Activated CD4-positive, alpha-beta T cell treated with anti-CD3 and anti-CD28 coated beads, Interleukin-2, amount 10 ng/mL, durations not matched to agents 7 days and 5 days (primary cell): ENCODE measurements at regions not wholly inside any gene's neighbourhood (a gene's known extent, or its start where the extent isn't known, plus 50 kb on each side); places are given as distances from the start of the nearest gene placed in this dataset.

Experiments
- CTCF ChIA-PET: fragments of 350-600 bp; sonication (Branson Sonifier 250); formaldehyde crosslinking; loops from one replicate; lab custom pipeline; 2021; ENCODE audit warnings: antibody characterized with exemption; lab: Charles Lee
- POLR2A ChIA-PET: fragments of 350-600 bp; sonication (Branson Sonifier 250); formaldehyde crosslinking; loops from one replicate; lab custom pipeline; 2021; ENCODE audit warnings: antibody characterized with exemption; lab: Charles Lee
- DNase-seq: peaks from one replicate; pipeline ENCODE4 v3.0.0-alpha.2; 2020
- H3K27ac Mint-ChIP-seq: one replicate; pipeline ENCODE4 v1.8.0; 2021; ENCODE audit warnings: mild to moderate bottlenecking, moderate library complexity, mixed read lengths
- H3K27me3 Mint-ChIP-seq: one replicate; pipeline ENCODE4 v1.8.0; 2021; ENCODE audit warnings: mixed read lengths
- H3K36me3 Mint-ChIP-seq: one replicate; pipeline ENCODE4 v1.8.0; 2021; ENCODE audit warnings: low read depth, mixed read lengths
- H3K4me1 Mint-ChIP-seq: one replicate; pipeline ENCODE4 v1.8.0; 2021; ENCODE audit warnings: mixed read lengths
- H3K4me3 Mint-ChIP-seq: one replicate; pipeline ENCODE4 v1.8.0; 2021; ENCODE audit warnings: mild to moderate bottlenecking, moderate library complexity, mixed read lengths
- H3K9me3 Mint-ChIP-seq: one replicate; pipeline ENCODE4 v1.8.0; 2021; ENCODE audit warnings: mixed read lengths

DNA sequence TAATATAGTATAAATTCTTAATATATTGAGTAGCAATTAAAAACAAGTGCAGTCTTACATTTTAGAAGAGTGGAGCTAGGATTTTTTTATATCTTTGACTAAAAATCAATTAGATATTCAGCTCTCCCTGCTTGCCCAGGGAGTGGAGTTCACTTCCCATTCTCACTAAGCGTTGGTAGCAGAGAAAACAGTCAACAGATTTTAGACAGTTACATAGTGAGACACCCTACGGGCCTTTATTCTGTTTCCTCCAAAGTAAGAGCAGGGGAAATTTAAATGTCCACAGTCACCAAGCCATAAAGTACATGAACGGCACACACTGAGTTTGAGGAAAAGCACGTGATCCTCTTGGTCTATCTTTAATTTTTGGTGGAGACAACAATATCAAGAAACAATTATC is 131.6 kb upstream of the PLEKHG7 start:
- Mint-ChIP-seq H3K4me3 (no peak overlapping the region), H3K36me3 (peaks cover 15% of the 10 kb centered on the region), H3K4me1 (peaks cover 12% of the 10 kb centered on the region), H3K9me3 (peaks cover 4% of the 10 kb centered on the region), H3K27ac (no peak overlapping the region), H3K27me3 (no peaks in the 10 kb centered on the region)
- DNase-seq, result no peak
- POLR2A ChIA-PET, result no interaction called here
- CTCF ChIA-PET, result interaction anchor here (1.3 to 3.4 kb wide), 3 partner anchors 45 to 164 kb away, joined by 3 to 15 read pairs (median 4); no protein-coding TSS in a partner anchor

- H3K36me3 Mint-ChIP-seq, result peaks cover 21% of the 10 kb centered on the region
- DNase-seq, result peak; percentile 68
- no peak overlapping the region for H3K27ac Mint-ChIP-seq
- ChIA-PET CTCF (interaction anchor here (0.6 to 3.4 kb wide), 14 partner anchors 9 to 1188 kb away, joined by 3 to 15 read pairs (median 4); no protein-coding TSS in a partner anchor), POLR2A (interaction anchor here (1.9 kb wide), 1 partner anchor 424 kb away, joined by 4 read pairs; the partner anchor contains the start of gene BTG1)
- no peak overlapping the region for H3K4me3 Mint-ChIP-seq
- H3K27me3 Mint-ChIP-seq, result no peaks in the 10 kb centered on the region
- peaks cover 13% of the 10 kb centered on the region for H3K4me1 Mint-ChIP-seq
- peaks cover 9% of the 10 kb centered on the region for H3K9me3 Mint-ChIP-seq
Measured at GRCh38 chr12:92570056-92570753, 132.6 kb upstream of the PLEKHG7 start.

GRCh38 chr12:92568691-92569090 is 134.1 kb upstream of the PLEKHG7 start:
- Mint-ChIP-seq H3K4me1 (peaks cover 13% of the 10 kb centered on the region), H3K27ac (no peak overlapping the region), H3K9me3 (peaks cover 12% of the 10 kb centered on the region), H3K4me3 (no peak overlapping the region), H3K27me3 (no peaks in the 10 kb centered on the region), H3K36me3 (peaks cover 21% of the 10 kb centered on the region)
- ChIA-PET CTCF (interaction anchor here (1.1 to 2.3 kb wide), 3 partner anchors 12 to 24 kb away, joined by 3 to 8 read pairs (median 4); no protein-coding TSS in a partner anchor), POLR2A (no interaction called here)
- no peak for DNase-seq

DNA sequence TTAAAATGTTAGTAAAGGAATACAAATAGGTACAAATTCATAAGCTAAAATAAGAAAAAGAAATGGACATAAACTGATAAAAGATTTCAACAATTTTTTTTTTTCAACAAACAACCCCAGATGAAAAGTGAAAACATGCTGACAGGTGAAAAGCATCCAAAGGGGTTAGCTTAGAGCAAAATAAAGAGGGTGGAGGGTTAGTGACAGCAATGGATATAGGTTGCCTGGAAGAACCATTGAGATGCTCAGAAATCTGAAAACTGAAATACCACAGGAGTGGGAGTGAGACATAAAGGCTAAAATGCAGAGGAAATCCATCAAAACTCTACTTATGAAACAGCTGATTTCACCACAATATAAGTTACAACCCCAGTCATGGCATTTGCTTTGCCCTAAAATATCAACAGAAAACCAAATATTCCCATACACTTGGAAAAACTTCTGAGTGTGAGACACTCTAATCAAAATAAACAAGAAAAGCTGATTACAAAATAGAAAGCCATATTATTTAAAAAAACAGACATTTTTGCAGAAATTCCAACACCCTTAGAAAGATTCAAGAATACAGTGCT is 136.3 kb upstream of the PLEKHG7 start:
- Mint-ChIP-seq H3K27ac (peak overlapping the region; percentile 16), H3K4me3 (no peak overlapping the region), H3K4me1 (peaks cover 13% of the 10 kb centered on the region), H3K36me3 (peaks cover 24% of the 10 kb centered on the region), H3K27me3 (no peaks in the 10 kb centered on the region), H3K9me3 (peaks cover 15% of the 10 kb centered on the region)
- DNase-seq, result no peak
- ChIA-PET POLR2A (no interaction called here), CTCF (interaction anchor here (0.7 to 1.7 kb wide), 2 partner anchors 19 to 64 kb away, joined by 5 to 7 read pairs; no protein-coding TSS in a partner anchor)

GRCh38 chr12:92563819-92564218 is 139.0 kb upstream of the PLEKHG7 start:
- Mint-ChIP-seq H3K36me3 (peaks cover 27% of the 10 kb centered on the region), H3K4me3 (no peak overlapping the region), H3K27me3 (no peaks in the 10 kb centered on the region), H3K4me1 (peaks cover 13% of the 10 kb centered on the region), H3K27ac (no peak overlapping the region), H3K9me3 (peaks cover 29% of the 10 kb centered on the region)
- ChIA-PET POLR2A (interaction anchor here (0.6 kb wide), 1 partner anchor 61 kb away, joined by 3 read pairs; no protein-coding TSS in a partner anchor), CTCF (interaction anchor here (0.6 to 1.7 kb wide), 3 partner anchors 11 to 1560 kb away, joined by 3 to 4 read pairs (median 4); no protein-coding TSS in a partner anchor)
- DNase-seq, result no peak

DNA sequence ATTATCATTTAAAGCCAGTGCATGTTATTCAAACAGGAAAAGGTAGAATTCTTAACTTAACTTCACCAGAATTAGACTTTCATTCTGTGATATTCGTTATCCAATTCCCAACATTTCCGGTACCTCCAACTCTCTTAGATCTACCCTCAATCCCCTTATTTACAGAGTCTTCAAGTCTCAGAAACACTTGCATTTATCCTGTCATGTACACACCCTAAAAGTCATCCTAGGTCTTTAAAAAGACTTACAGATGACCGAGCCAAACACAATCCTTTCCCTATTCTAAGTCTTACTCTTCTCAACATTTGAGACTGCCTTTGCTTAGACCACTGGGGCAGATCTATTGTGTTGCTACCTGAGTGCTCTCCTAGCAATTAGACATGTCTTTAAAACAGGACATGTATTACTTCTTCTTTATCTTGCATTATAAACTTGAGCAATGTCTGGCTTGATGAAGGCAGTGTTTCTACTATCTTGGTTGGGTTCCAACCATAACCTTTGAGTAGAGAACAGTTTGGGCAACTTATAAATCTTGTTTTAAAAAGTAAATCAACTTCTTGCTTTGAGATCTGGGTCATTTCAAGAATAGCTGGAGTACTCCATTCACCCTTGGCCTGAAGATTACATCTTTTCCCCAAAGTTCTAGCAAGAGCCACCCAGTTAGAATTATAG is 140.6 kb upstream of the PLEKHG7 start:
- peaks cover 29% of the 10 kb centered on the region for H3K9me3 Mint-ChIP-seq
- H3K27me3 Mint-ChIP-seq, result no peaks in the 10 kb centered on the region
- peaks cover 16% of the 10 kb centered on the region for H3K4me1 Mint-ChIP-seq
- DNase-seq, result no peak
- no peak overlapping the region for H3K4me3 Mint-ChIP-seq
- ChIA-PET CTCF (interaction anchor here (0.5 to 1.7 kb wide), 3 partner anchors 57 to 1038 kb away, joined by 3 to 4 read pairs (median 4); no protein-coding TSS in a partner anchor), POLR2A (interaction anchor here (0.5 kb wide), 1 partner anchor 60 kb away, joined by 4 read pairs; no protein-coding TSS in a partner anchor)
- peaks cover 22% of the 10 kb centered on the region for H3K36me3 Mint-ChIP-seq
- H3K27ac Mint-ChIP-seq, result no peak overlapping the region

DNA sequence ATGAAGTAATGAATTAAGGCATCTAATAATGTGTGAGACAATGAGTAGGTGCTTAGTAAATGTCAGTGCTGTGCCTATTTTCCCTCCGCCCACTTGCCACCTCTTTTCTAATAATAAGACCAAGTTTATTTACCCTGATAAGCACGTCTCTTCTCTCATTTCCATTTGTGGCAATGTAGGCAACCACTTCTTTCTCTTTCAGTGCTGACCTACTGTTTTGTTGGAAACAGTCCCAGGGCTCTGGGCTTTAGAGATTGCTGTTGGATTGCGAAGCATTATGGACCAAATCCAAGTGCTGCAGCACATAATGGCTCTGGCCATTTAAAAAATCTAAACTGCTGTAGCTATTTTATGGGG is 141.3 kb upstream of the PLEKHG7 start:
- H3K27ac Mint-ChIP-seq, result no peak overlapping the region
- peaks cover 31% of the 10 kb centered on the region for H3K9me3 Mint-ChIP-seq
- ChIA-PET POLR2A (interaction anchor here (0.6 kb wide), 1 partner anchor 60 kb away, joined by 3 read pairs; no protein-coding TSS in a partner anchor), CTCF (interaction anchor here (0.5 to 1.5 kb wide), 3 partner anchors 9 to 1039 kb away, joined by 3 to 4 read pairs (median 3); no protein-coding TSS in a partner anchor)
- no peak overlapping the region for H3K4me3 Mint-ChIP-seq
- no peak for DNase-seq
- peaks cover 20% of the 10 kb centered on the region for H3K4me1 Mint-ChIP-seq
- H3K27me3 Mint-ChIP-seq, result no peaks in the 10 kb centered on the region
- H3K36me3 Mint-ChIP-seq, result peaks cover 21% of the 10 kb centered on the region

DNA sequence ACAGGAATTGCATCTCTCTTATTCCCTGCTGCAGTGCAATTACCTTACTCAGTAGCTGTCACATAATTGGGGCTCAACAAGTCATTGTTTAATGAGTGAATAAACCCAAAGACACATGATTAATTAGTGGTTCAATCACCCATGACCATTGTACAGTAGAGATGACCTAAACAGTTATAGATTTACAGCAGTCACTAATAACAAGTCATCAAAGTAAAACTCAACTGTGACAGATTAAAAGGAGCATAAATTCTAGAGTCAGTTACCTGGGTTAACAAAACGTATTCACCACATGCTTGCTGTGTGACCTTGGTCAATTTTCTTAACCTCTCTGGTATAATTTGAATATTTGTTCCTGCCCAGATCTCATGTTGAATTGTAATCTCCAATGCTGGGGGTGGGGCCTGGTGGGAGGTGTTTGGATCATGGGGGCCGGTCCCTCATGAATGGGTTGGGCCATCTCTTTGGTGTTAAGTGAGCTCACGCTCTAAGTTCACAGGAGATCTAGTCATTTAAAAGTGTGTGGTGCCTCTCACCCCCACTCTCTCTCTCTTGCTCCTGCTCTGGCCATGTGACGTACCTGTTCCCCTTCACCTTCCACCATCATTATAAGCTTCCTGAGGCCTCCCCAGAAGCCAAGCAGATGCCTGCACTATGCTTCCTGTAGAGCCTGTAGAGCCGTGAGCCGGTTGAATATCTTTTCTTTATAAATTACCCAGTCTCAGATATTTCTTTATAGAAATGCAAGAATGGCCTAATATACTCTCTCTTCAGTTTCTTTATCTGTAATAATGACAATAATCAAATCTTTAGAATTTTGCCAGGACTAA is 141.9 kb upstream of the PLEKHG7 start:
- H3K9me3 Mint-ChIP-seq, result peaks cover 31% of the 10 kb centered on the region
- DNase-seq, result no peak
- ChIA-PET CTCF (interaction anchor here (0.9 to 1.5 kb wide), 2 partner anchors 9 to 44 kb away, joined by 3 read pairs; no protein-coding TSS in a partner anchor), POLR2A (interaction anchor here (0.6 kb wide), 1 partner anchor 59 kb away, joined by 3 read pairs; no protein-coding TSS in a partner anchor)
- H3K4me1 Mint-ChIP-seq, result peaks cover 24% of the 10 kb centered on the region
- H3K4me3 Mint-ChIP-seq, result no peak overlapping the region
- peaks cover 18% of the 10 kb centered on the region for H3K36me3 Mint-ChIP-seq
- H3K27me3 Mint-ChIP-seq, result no peaks in the 10 kb centered on the region
- H3K27ac Mint-ChIP-seq, result no peak overlapping the region

GRCh38 chr12:92558806-92559205 is 144.0 kb upstream of the PLEKHG7 start:
- peaks cover 19% of the 10 kb centered on the region for H3K36me3 Mint-ChIP-seq
- no peak for DNase-seq

GRCh38 chr12:92558215-92558773 is 144.5 kb upstream of the PLEKHG7 start:
- H3K27ac Mint-ChIP-seq, result peak overlapping the region; percentile 73
- ChIA-PET CTCF (no interaction called here), POLR2A (no interaction called here)
- DNase-seq, result no peak
- H3K4me3 Mint-ChIP-seq, result no peak overlapping the region
- H3K4me1 Mint-ChIP-seq, result peaks cover 39% of the 10 kb centered on the region
- peaks cover 26% of the 10 kb centered on the region for H3K9me3 Mint-ChIP-seq
- no peaks in the 10 kb centered on the region for H3K27me3 Mint-ChIP-seq
- H3K36me3 Mint-ChIP-seq, result peaks cover 18% of the 10 kb centered on the region

More at GRCh38 chr12:92558806-92559205, 144.0 kb upstream of the PLEKHG7 start:
- peak overlapping the region; percentile 73 for H3K27ac Mint-ChIP-seq
- ChIA-PET CTCF (no interaction called here), POLR2A (no interaction called here)
- no peaks in the 10 kb centered on the region for H3K27me3 Mint-ChIP-seq
- H3K4me3 Mint-ChIP-seq, result no peak overlapping the region
- peaks cover 26% of the 10 kb centered on the region for H3K9me3 Mint-ChIP-seq
- peaks cover 39% of the 10 kb centered on the region for H3K4me1 Mint-ChIP-seq

GRCh38 chr12:92557422-92557724 is 145.4 kb upstream of the PLEKHG7 start:
- CTCF ChIA-PET, result interaction anchor here (1.3 to 1.8 kb wide), 3 partner anchors 9 to 17 kb away, joined by 3 to 8 read pairs (median 4); no protein-coding TSS in a partner anchor
- no peak for DNase-seq
- peaks cover 39% of the 10 kb centered on the region for H3K4me1 Mint-ChIP-seq
- H3K4me3 Mint-ChIP-seq, result peak overlapping the region; percentile 15
- H3K27me3 Mint-ChIP-seq, result no peaks in the 10 kb centered on the region
- POLR2A ChIA-PET, result no interaction called here
- peaks cover 17% of the 10 kb centered on the region for H3K36me3 Mint-ChIP-seq
- peaks cover 26% of the 10 kb centered on the region for H3K9me3 Mint-ChIP-seq
- H3K27ac Mint-ChIP-seq, result peak overlapping the region; percentile 85
